ENCODE measurements at regions not wholly inside any gene's neighbourhood (a gene's known extent, or its start where the extent isn't known, plus 50 kb on each side); places are given as distances from the start of the nearest gene placed in this dataset.

DNA sequence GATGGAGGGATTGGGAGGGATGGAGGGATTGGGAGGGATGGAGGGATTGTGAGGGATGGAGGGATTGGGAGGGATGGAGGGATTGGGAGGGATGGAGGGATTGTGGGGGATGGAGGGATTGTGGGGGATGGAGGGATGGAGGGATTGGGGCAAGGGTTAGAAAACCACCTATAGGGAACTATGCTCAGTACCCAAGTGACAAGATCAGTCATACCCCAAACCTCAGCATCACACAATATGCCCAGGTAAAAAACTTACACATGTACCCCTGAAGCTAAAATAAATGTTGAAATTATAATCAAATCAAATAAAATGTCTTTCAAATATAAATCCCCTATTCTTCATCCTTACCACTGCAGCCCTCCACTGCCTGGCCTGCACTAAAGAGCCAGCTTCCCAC, 72.8 kb upstream of the HNRNPU start:
- ATAC-seq = no peak
- H3K36me3 ChIP-seq = no peaks in the 10 kb centered on the region
- no peaks in the 10 kb centered on the region for H3K4me1 ChIP-seq
- intact Hi-C loops (cut with DNase I) = no loop called here
- TF ChIP-seq, protein P1, sequence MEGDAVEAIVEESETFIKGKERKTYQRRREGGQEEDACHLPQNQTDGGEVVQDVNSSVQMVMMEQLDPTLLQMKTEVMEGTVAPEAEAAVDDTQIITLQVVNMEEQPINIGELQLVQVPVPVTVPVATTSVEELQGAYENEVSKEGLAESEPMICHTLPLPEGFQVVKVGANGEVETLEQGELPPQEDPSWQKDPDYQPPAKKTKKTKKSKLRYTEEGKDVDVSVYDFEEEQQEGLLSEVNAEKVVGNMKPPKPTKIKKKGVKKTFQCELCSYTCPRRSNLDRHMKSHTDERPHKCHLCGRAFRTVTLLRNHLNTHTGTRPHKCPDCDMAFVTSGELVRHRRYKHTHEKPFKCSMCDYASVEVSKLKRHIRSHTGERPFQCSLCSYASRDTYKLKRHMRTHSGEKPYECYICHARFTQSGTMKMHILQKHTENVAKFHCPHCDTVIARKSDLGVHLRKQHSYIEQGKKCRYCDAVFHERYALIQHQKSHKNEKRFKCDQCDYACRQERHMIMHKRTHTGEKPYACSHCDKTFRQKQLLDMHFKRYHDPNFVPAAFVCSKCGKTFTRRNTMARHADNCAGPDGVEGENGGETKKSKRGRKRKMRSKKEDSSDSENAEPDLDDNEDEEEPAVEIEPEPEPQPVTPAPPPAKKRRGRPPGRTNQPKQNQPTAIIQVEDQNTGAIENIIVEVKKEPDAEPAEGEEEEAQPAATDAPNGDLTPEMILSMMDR (IDR thresholded peaks at IDR 0.05) = no peak
- no peak overlapping the region for H3K4me3 ChIP-seq
- H3K9me3 ChIP-seq = no peaks in the 10 kb centered on the region
- no peak overlapping the region for H3K27ac ChIP-seq
- no peak for DNase-seq
- H3K27me3 ChIP-seq = no peaks in the 10 kb centered on the region

DNA sequence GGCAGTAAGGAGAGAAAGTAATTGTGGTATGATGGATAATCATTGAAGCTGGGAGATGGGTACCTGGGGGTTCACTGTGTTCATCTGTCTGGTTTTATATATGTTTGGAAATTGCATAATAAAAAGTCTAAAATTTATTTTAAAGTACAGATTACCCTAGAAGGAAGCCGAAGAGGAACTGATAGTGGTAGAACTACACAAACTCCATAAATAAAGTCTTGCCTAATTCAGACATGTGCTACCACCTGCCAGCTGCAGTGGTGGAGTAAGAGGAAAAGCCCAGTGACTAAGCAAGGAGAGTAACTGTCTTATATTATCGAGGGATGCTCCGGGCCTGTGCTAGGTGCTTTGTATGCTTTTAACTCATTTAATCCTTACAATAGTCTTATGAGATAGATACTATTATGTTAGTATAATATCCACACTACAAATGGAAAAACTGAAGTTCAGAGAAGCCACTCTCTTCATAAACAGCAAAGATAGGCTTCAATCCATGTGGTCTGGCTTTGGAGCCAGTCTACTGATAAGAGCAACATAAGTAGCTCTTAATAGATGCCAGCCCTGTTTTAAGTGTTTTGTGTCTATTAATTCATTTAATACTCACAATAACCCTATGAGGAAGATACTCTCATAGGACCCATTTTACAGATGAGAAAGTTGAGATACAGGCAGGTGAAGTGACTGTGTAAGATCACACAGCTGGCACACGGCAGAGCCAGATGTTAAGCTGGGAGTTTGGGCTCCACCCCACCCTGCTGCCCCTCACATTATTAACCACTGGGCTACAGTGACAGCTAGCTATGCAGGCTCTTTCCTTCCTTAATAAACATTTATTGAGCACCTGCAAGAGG, 56.8 kb upstream of the HNRNPU start:
- ATAC-seq = peak; percentile 58
- intact Hi-C loops (cut with DNase I) = no loop called here
- TF ChIP-seq, protein P1 (IDR thresholded peaks at IDR 0.05) = no peak

DNA sequence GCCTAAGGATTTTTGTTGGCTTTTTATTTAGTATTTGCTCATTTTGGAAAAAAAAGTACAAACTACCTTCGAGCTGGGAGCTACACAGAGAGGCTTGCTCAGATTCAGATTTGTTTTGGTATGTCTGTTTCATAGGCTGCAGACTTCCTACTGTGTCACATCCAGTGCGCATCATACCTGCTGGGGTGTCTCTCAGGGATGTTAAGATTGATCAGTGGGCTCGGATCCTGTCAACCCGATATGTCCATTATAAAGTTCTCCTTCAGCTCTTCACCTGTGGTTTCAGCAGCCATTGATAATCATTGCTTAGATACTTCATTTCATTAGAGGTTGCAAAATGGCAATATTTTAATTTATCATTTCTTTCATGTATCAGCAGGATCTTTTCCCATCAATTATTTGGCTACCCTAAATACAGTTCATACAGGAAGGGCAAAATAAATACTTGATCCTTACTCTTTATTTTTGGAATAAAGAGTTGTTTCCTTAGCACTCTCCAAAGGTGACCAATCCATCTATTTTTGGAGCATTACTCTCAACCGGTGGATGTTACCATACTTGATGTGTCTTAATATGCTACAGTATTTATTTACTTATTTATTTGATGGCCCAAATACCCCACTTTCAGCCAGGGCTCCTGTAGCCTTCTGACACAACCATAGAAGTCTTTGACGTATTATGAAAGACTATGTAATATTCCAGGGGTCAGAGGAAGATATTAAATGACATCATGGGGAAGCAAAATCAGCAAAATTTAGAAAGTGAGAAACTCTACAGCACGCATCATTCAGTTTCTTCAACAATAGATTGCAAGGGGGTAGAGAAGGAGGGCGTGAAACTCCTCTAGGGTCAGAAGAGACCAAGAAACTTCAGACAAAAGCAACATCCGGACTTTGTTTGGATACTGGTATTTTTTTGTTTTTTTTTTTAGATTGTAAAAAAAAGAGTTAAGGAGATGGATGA, 55.3 kb upstream of the HNRNPU start:
- peaks cover 7% of the 10 kb centered on the region for H3K4me1 ChIP-seq
- intact Hi-C loops (cut with DNase I) = no loop called here
- peak overlapping the region; percentile 56 for H3K4me3 ChIP-seq
- H3K27me3 ChIP-seq = peaks cover 11% of the 10 kb centered on the region
- DNase-seq = no peak
- ATAC-seq = no peak
- no peaks in the 10 kb centered on the region for H3K36me3 ChIP-seq
- no peak overlapping the region for H3K27ac ChIP-seq
- TF ChIP-seq, protein P1 (IDR thresholded peaks at IDR 0.05) = no peak
- H3K9me3 ChIP-seq = no peaks in the 10 kb centered on the region

More for the DNA sequence above, 56.8 kb upstream of the HNRNPU start:
- Histone ChIP-seq H3K4me1 (peaks cover 7% of the 10 kb centered on the region), H3K36me3 (no peaks in the 10 kb centered on the region), H3K27me3 (peaks cover 11% of the 10 kb centered on the region), H3K27ac (no peak overlapping the region), H3K4me3 (no peak overlapping the region), H3K9me3 (no peaks in the 10 kb centered on the region)
- no peak for DNase-seq

DNA sequence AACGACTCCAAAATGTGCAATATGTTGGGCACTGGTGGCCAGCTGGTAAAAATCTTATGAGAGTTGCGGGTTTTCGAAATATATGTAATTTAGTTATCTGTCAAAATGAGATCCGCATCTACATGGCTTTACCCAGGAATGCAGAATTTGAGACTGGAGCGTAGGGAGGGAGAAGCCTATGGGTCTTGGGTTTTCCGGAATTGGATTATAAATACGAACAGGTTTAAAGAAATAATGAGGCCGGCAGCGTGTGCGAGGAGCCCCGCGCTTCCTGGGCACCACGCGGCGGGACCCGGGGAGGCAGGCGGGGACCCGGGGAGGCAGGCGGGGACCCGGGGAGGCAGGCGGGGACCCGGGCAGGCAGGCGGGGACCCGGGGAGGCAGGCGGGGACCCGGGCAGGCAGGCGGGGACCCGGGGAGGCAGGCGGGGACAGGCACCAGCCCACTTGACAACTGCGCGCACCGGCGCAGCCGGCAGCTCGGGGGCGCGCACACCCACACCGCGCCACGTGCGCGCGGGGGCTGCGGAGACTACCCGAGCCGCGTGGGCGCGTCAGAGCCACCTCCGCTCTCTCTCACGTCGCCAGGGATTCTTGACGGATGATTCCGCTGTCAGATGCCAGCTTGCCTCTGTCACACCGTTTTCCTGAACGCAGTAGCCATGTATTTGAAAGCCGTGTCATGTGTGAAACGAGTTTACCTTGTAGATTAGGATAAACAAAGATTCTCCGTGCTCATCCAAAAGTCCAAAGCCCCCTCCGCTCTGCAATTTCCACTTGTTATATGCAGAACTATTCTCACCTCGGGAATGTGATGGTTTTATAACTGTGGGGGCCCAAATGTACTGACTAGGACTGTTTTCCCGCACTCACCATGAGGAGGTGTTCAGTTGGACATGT, 54.3 kb upstream of the HNRNPU start:
- H3K4me1 ChIP-seq = peaks cover 7% of the 10 kb centered on the region
- TF ChIP-seq, protein P1 (IDR thresholded peaks at IDR 0.05) = peak; percentile 7
- ATAC-seq = peak; percentile 96
- DNase-seq = peak; percentile 82
- peaks cover 11% of the 10 kb centered on the region for H3K27me3 ChIP-seq
- no peak overlapping the region for H3K27ac ChIP-seq
- intact Hi-C loops (cut with DNase I) = no loop called here
- H3K36me3 ChIP-seq = no peaks in the 10 kb centered on the region
- no peaks in the 10 kb centered on the region for H3K9me3 ChIP-seq
- H3K4me3 ChIP-seq = peak overlapping the region; percentile 56

DNA sequence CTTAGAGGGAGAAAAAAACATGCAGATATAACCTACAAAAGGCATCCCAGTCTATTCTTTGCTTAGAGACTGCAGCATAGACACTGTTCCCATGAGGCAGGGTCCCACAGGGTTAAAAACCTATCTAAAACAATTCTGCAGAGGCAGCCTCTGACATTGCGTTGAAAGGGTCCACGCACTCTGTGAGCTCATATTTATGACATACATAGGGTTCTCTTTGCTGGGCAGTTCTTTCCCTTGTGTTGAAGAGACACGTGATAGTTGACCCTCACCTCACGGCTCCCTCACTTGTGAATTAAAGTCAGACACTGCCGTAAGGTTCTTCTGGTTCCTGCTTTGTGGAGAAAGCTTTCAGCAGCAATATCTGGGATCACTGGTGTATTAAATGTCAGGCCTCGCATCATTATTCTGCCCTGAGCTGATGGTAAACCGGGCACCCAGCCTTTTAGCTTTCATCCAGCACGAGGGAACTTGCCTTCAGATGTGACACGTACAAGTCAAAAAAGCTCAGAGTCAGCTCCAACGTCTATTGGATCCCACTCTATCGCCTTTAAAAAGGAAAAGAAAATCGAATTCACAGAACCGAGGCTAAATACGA, 52.8 kb upstream of the HNRNPU start:
- Histone ChIP-seq H3K27me3 (peaks cover 11% of the 10 kb centered on the region), H3K9me3 (no peaks in the 10 kb centered on the region), H3K36me3 (no peaks in the 10 kb centered on the region), H3K4me3 (no peak overlapping the region), H3K4me1 (peaks cover 7% of the 10 kb centered on the region), H3K27ac (no peak overlapping the region)
- intact Hi-C loops (cut with DNase I) = no loop called here
- ATAC-seq = no peak
- DNase-seq = no peak
- TF ChIP-seq, protein P1 (IDR thresholded peaks at IDR 0.05) = no peak
